A673 (cell line): ENCODE measurements at regions not wholly inside any gene's neighbourhood (a gene's known extent, or its start where the extent isn't known, plus 50 kb on each side); places are given as distances from the start of the nearest gene placed in this dataset.

Source experiments
- BruUV-seq: library from RNA; stranded (reverse); fragments of 400-500 nt; replicated peaks from 2 replicates; lab custom pipeline; 2021; lab: Mats Ljungman, UMichigan
- CTCF ChIA-PET: fragments of 300-600 bp; sonication (Branson Sonifier 250); formaldehyde crosslinking; loops from one replicate; lab custom pipeline; 2022; ENCODE audit warnings: antibody characterized with exemption; lab: Charles Lee
- POLR2A ChIA-PET: fragments of 300-600 bp; sonication (Branson Sonifier 250); formaldehyde crosslinking; loops from one replicate; lab custom pipeline; 2022; ENCODE audit warnings: antibody characterized with exemption; ENCODE audit not compliant: low non-redundant PET; lab: Charles Lee
- DNase-seq: peaks from one replicate; pipeline ENCODE4 v3.0.0-alpha.2; 2015; ENCODE audit warnings: low spot score
- H3K27ac ChIP-seq: fragments of 200-600 bp; sonication (generic); 2 replicates; pipeline ENCODE4 v1.5.1; 2016; ENCODE audit warnings: mixed run types, low read depth, mild to moderate bottlenecking, mixed read lengths, antibody characterized with exemption, low read length; ENCODE audit not compliant: poor library complexity, severe bottlenecking
- H3K27me3 ChIP-seq: fragments of 200-600 bp; sonication (generic); replicated peaks from 2 replicates; pipeline ENCODE4 v1.6.1; 2017; ENCODE audit warnings: mixed run types, low read depth, mild to moderate bottlenecking, mixed read lengths, antibody characterized with exemption, low read length; ENCODE audit not compliant: insufficient read depth, poor library complexity
- H3K36me3 ChIP-seq: fragments of 200-600 bp; sonication (generic); 2 replicates; pipeline ENCODE4 v1.6.1; 2016; ENCODE audit warnings: mixed run types, mild to moderate bottlenecking, mixed read lengths, antibody characterized with exemption, low read length; ENCODE audit not compliant: insufficient read depth, poor library complexity, severe bottlenecking
- H3K4me1 ChIP-seq: fragments of 200-600 bp; sonication (generic); 2 replicates; pipeline ENCODE4 v1.6.1; 2017; ENCODE audit warnings: mixed run types, mild to moderate bottlenecking, mixed read lengths, antibody characterized with exemption, low read length; ENCODE audit not compliant: insufficient read depth, poor library complexity, severe bottlenecking
- H3K4me3 ChIP-seq: fragments of 200-600 bp; sonication (generic); 2 replicates; pipeline ENCODE4 v1.5.1; 2016; ENCODE audit warnings: low read depth, mixed run types, mild to moderate bottlenecking, mixed read lengths, low read length; ENCODE audit not compliant: poor library complexity, severe bottlenecking
- H3K9me3 ChIP-seq: fragments of 200-600 bp; sonication (generic); 2 replicates; pipeline ENCODE4 v1.6.1; 2016; ENCODE audit warnings: mixed run types, low read depth, mild to moderate bottlenecking, mixed read lengths, antibody characterized with exemption, low read length; ENCODE audit not compliant: poor library complexity, severe bottlenecking
- CTCF ChIP-seq: fragments of 300-800, 200-600 bp; sonication (generic); conservative IDR thresholded peaks from 2 replicates; pipeline ENCODE4 v1.5.1; 2017; ENCODE audit warnings: low read depth, mild to moderate bottlenecking, antibody characterized with exemption, low read length, moderate library complexity, mixed read lengths
- EZH2 ChIP-seq: fragments of 200-600 bp; sonication (generic); IDR thresholded peaks from 2 replicates; pipeline ENCODE4 v1.6.1; 2017; ENCODE audit warnings: borderline replicate concordance, low read depth, mild to moderate bottlenecking, mixed read lengths, antibody characterized with exemption, low read length; ENCODE audit not compliant: poor library complexity, severe bottlenecking
- intact Hi-C: fragments of 100-400 bp; cut with micrococcal nuclease; formaldehyde crosslinking; loops from one replicate; pipeline ENCODE4 v1.10.0; 2022; ENCODE audit not compliant: unreplicated experiment

- Histone ChIP-seq H3K36me3 (no peaks in the 10 kb centered on the region), H3K27ac (peak overlapping the region; percentile 84), H3K9me3 (no peaks in the 10 kb centered on the region), H3K27me3 (no peaks in the 10 kb centered on the region), H3K4me1 (peaks cover 41% of the 10 kb centered on the region), H3K4me3 (peak overlapping the region; percentile 20)
- POLR2A ChIA-PET, result interaction anchor here (0.7 to 0.9 kb wide), 2 partner anchors 42 to 63 kb away, joined by 3 to 6 read pairs; no protein-coding TSS in a partner anchor
- intact Hi-C loops, result loop anchor here (5.0 kb wide), 3 partner anchors 106 to 191 kb away; partner anchors contain the start of gene SAMD5
- peak; percentile 92 for DNase-seq
- no peak for TF ChIP-seq EZH2
- TF ChIP-seq CTCF, result no peak
- CTCF ChIA-PET, result interaction anchor here (0.6 to 0.8 kb wide), 2 partner anchors 22 to 684 kb away, joined by 3 to 8 read pairs; no protein-coding TSS in a partner anchor
- no TSS peak for BruUV-seq
Observed at GRCh38 chr6:147676495-147677199, 168.2 kb downstream of the SAMD5 start.

- Histone ChIP-seq H3K27me3 (no peaks in the 10 kb centered on the region), H3K4me1 (peaks cover 41% of the 10 kb centered on the region), H3K9me3 (no peaks in the 10 kb centered on the region), H3K27ac (peak overlapping the region; percentile 84), H3K4me3 (peak overlapping the region; percentile 20), H3K36me3 (no peaks in the 10 kb centered on the region)
- intact Hi-C loops, result loop anchor here (5.0 kb wide), 3 partner anchors 105 to 190 kb away; partner anchors contain the start of gene SAMD5
- BruUV-seq, result no TSS peak
- no peak for TF ChIP-seq EZH2
- no peak for TF ChIP-seq CTCF
- peak; percentile 91 for DNase-seq
- ChIA-PET POLR2A (interaction anchor here (0.9 kb wide), 1 partner anchor 64 kb away, joined by 6 read pairs; no protein-coding TSS in a partner anchor), CTCF (interaction anchor here (0.8 kb wide), 1 partner anchor 21 kb away, joined by 3 read pairs; no protein-coding TSS in a partner anchor)
Observed at GRCh38 chr6:147677647-147678046, 169.2 kb downstream of the SAMD5 start.

- no peaks in the 10 kb centered on the region for H3K9me3 ChIP-seq
- intact Hi-C loops, result loop anchor here (5.0 kb wide), 3 partner anchors 104 to 189 kb away; partner anchors contain the start of gene SAMD5
- no TSS peak for BruUV-seq
- H3K36me3 ChIP-seq, result no peaks in the 10 kb centered on the region
- ChIA-PET POLR2A (no interaction called here), CTCF (no interaction called here)
- peak overlapping the region; percentile 84 for H3K27ac ChIP-seq
- H3K4me3 ChIP-seq, result peak overlapping the region; percentile 20
- no peak for TF ChIP-seq CTCF
- no peak for TF ChIP-seq EZH2
- no peaks in the 10 kb centered on the region for H3K27me3 ChIP-seq
- H3K4me1 ChIP-seq, result peaks cover 41% of the 10 kb centered on the region
- DNase-seq, result peak; percentile 68
Observed at GRCh38 chr6:147678253-147678652, 169.8 kb downstream of the SAMD5 start.
